ENCODE measurements at regions not wholly inside any gene's neighbourhood (a gene's known extent, or its start where the extent isn't known, plus 50 kb on each side); places are given as distances from the start of the nearest gene placed in this dataset.

- H3K4me3 Mint-ChIP-seq: no peak overlapping the region
- DNase-seq: no peak
These were observed 75.5 kb downstream of the FOXF2 start for GRCh38 chr6:1464781-1465370.

More at GRCh38 chr6:1464781-1465370, 75.5 kb downstream of the FOXF2 start:
- no peak overlapping the region for H2BK5ac ChIP-seq (ENCODE audit: insufficient read length, low read length)
- H2AFZ ChIP-seq (ENCODE audit: low read length): no peak overlapping the region
- Mint-ChIP-seq H3K27ac (no peak overlapping the region), H3K27me3 (ENCODE audit: low read depth) (0 out of 2 replicates have a peak, but pooled peaks cover 1% of the 10 kb centered on the region), H3K9me3 (no peaks in the 10 kb centered on the region; a peak in 1 of 5 replicates), H3K36me3 (ENCODE audit: insufficient read depth in 1 of 3, low read depth in 3 of 3) (no peaks in the 10 kb centered on the region), H3K4me1 (peaks cover 42% of the 10 kb centered on the region in 2 experiments)
- H3K4me2 ChIP-seq (ENCODE audit: insufficient read depth, insufficient read length, low read length): no peak overlapping the region
- H3K79me2 ChIP-seq (ENCODE audit: insufficient read depth, low read length): no peaks in the 10 kb centered on the region
- H4K5ac ChIP-seq (ENCODE audit: insufficient read length, low read depth, low read length): no peak overlapping the region
- H3K4me1 ChIP-seq (ENCODE audit: insufficient read depth, low read length): peaks cover 9% of the 10 kb centered on the region; the same call in 1 of the 2 replicates
- no CpG with 5 or more reads among the region's 7 CpGs for WGBS (ENCODE audit: extremely low coverage, insufficient read length, low lambda C conversion rate)
- H2BK12ac ChIP-seq (ENCODE audit: insufficient read length, low read depth, low read length): no peak overlapping the region
- no peak overlapping the region for H3K27ac ChIP-seq (ENCODE audit: insufficient read length, low read depth, low read length)
- no peak overlapping the region for H3K18ac ChIP-seq (ENCODE audit: insufficient read length, low read depth, low read length)
- H3K79me1 ChIP-seq (ENCODE audit: insufficient read depth, low read depth, low read length, poor library complexity, severe bottlenecking): no peaks in the 10 kb centered on the region
- no peaks in the 10 kb centered on the region for H3K23me2 ChIP-seq (ENCODE audit: insufficient read length, low read depth, low read length, poor library complexity, severe bottlenecking)
- H2AK5ac ChIP-seq (ENCODE audit: insufficient read length, low read length): no peak overlapping the region
- no peak overlapping the region for H3T11ph ChIP-seq (ENCODE audit: low read length)
- peak overlapping the region; percentile 6 for H2BK120ac ChIP-seq (ENCODE audit: low read depth, low read length, poor library complexity, severe bottlenecking)
- no peak overlapping the region for H3K4ac ChIP-seq (ENCODE audit: low read depth, low read length)
- no peaks in the 10 kb centered on the region for H3K9me3 ChIP-seq (ENCODE audit: control insufficient read depth, low read depth, low read length)
- no peak overlapping the region for H2BK20ac ChIP-seq (ENCODE audit: low read depth, low read length, poor library complexity, severe bottlenecking)
- no peak overlapping the region for H3K14ac ChIP-seq (ENCODE audit: insufficient read depth, low read length)
- no peak for TF ChIP-seq CTCF (conservative IDR thresholded peaks at IDR 0.05)
- H3K56ac ChIP-seq (ENCODE audit: insufficient read length, low read depth, low read length): no peak overlapping the region
- no peak overlapping the region for H3K9ac ChIP-seq (ENCODE audit: extremely low read depth, insufficient read length, low read length)
- no peak overlapping the region for H4K91ac ChIP-seq (ENCODE audit: insufficient read length, low read depth, low read length)
- no peak overlapping the region for H3K23ac ChIP-seq (ENCODE audit: insufficient read length, low read depth, low read length)
- H4K20me1 ChIP-seq (ENCODE audit: control insufficient read depth, insufficient read depth, insufficient read length): no peaks in the 10 kb centered on the region
- no peak overlapping the region for H2BK15ac ChIP-seq (ENCODE audit: low read depth, low read length)
- H3K27me3 ChIP-seq (ENCODE audit: insufficient read depth, low read length): no peaks in the 10 kb centered on the region
- no peak overlapping the region for H4K8ac ChIP-seq (replicated peaks; ENCODE audit: insufficient read length, low read depth, low read length)

Data from H9 (cell line).